NCI-H2171 treated with DMSO at 0.1 percent for 48 hours (cell line): ENCODE measurements at regions not wholly inside any gene's neighbourhood (a gene's known extent, or its start where the extent isn't known, plus 50 kb on each side); places are given as distances from the start of the nearest gene placed in this dataset.
"Not testable (repeated sequence)": the region's sequence is repeated elsewhere in the genome, so short reads cannot be mapped to it uniquely, and the experiment has no call there.

Source experiments
- DNase-seq: peaks from one replicate; lab custom pipeline; 2025; lab: John Stamatoyannopoulos, UW

- DNase-seq: no peak
Observed at GRCh38 chr16:86347090-86347489, 163.2 kb upstream of the FOXF1 start.

GRCh38 chr16:86347916-86348555 is 162.3 kb upstream of the FOXF1 start:
- DNase-seq: no peak

GRCh38 chr16:86349338-86349900 is 160.9 kb upstream of the FOXF1 start:
- no peak for DNase-seq

- DNase-seq: no peak
Observed at GRCh38 chr16:86350289-86350688, 160.0 kb upstream of the FOXF1 start.

- no peak for DNase-seq
Observed at GRCh38 chr16:86351041-86351784, 159.1 kb upstream of the FOXF1 start.

GRCh38 chr16:86351785-86352139 is 158.6 kb upstream of the FOXF1 start:
- DNase-seq: not testable (repeated sequence)

GRCh38 chr16:86353148-86353547 is 157.2 kb upstream of the FOXF1 start:
- no peak for DNase-seq

GRCh38 chr16:86353948-86354347 is 156.4 kb upstream of the FOXF1 start:
- DNase-seq: no peak

- DNase-seq: no peak
Observed at GRCh38 chr16:86354641-86355513, 155.4 kb upstream of the FOXF1 start.

GRCh38 chr16:86355531-86355930 is 154.8 kb upstream of the FOXF1 start:
- no peak for DNase-seq

GRCh38 chr16:86355951-86356350 is 154.4 kb upstream of the FOXF1 start:
- no peak for DNase-seq

GRCh38 chr16:86356804-86357203 is 153.5 kb upstream of the FOXF1 start:
- no peak for DNase-seq

- no peak for DNase-seq
Observed at GRCh38 chr16:86357303-86357702, 153.0 kb upstream of the FOXF1 start.

- DNase-seq: no peak
Observed at GRCh38 chr16:86357950-86358349, 152.4 kb upstream of the FOXF1 start.

GRCh38 chr16:86359571-86359970 is 150.8 kb upstream of the FOXF1 start:
- no peak for DNase-seq

GRCh38 chr16:86362155-86362849 is 148.0 kb upstream of the FOXF1 start:
- peak; percentile 41 for DNase-seq

GRCh38 chr16:86363057-86363490 is 147.3 kb upstream of the FOXF1 start:
- DNase-seq: no peak

GRCh38 chr16:86363836-86364618 is 146.3 kb upstream of the FOXF1 start:
- DNase-seq: no peak

GRCh38 chr16:86364653-86365380 is 145.5 kb upstream of the FOXF1 start:
- no peak for DNase-seq

GRCh38 chr16:86365513-86366273 is 144.6 kb upstream of the FOXF1 start:
- DNase-seq: no peak
